OCI-LY1 (cell line): ENCODE measurements at regions not wholly inside any gene's neighbourhood (a gene's known extent, or its start where the extent isn't known, plus 50 kb on each side); places are given as distances from the start of the nearest gene placed in this dataset.

Experiments
- H2AFZ ChIP-seq: fragments of 200-600 bp; sonication (generic), shearing (Covaris generic); 2 replicates; pipeline ENCODE4 v1.6.0; 2014; ENCODE audit warnings: antibody characterized with exemption, mild to moderate bottlenecking, low read length
- H3F3A ChIP-seq: fragments of 200-600 bp; sonication (generic), shearing (Covaris generic); 2 replicates; pipeline ENCODE4 v1.6.0; 2014; ENCODE audit warnings: mild to moderate bottlenecking, antibody characterized with exemption, low read length, moderate library complexity; ENCODE audit not compliant: insufficient read depth
- H3K27ac ChIP-seq: fragments of 200-600 bp; sonication (generic); 2 replicates; pipeline ENCODE4 v1.5.1; 2014; ENCODE audit warnings: low read length, mixed run types, mild to moderate bottlenecking, low read depth; ENCODE audit not compliant: poor library complexity, severe bottlenecking
- H3K27me3 ChIP-seq: fragments of 200-600 bp; sonication (generic); 2 replicates; pipeline ENCODE4 v1.6.0; 2014; ENCODE audit warnings: antibody characterized with exemption, mild to moderate bottlenecking, low read length, moderate library complexity; ENCODE audit not compliant: insufficient read depth
- H3K36me3 ChIP-seq: fragments of 200-600 bp; sonication (generic); 2 replicates; pipeline ENCODE4 v1.6.1; 2014; ENCODE audit warnings: mild to moderate bottlenecking, antibody characterized with exemption, low read length, moderate library complexity, mixed read lengths; ENCODE audit not compliant: insufficient read depth
- H3K4me1 ChIP-seq: fragments of 200-600 bp; sonication (generic); 2 replicates; pipeline ENCODE4 v1.5.1; 2014; ENCODE audit warnings: mild to moderate bottlenecking, low read length, moderate library complexity; ENCODE audit not compliant: insufficient read depth, severe bottlenecking
- H3K4me2 ChIP-seq: fragments of 200-600 bp; sonication (generic), shearing (Covaris generic); 2 replicates; pipeline ENCODE4 v1.6.1; 2014; ENCODE audit warnings: low read length
- H3K4me3 ChIP-seq: fragments of 200-600 bp; sonication (generic); 2 replicates; pipeline ENCODE4 v1.5.1; 2014; ENCODE audit warnings: low read length, low read depth, mild to moderate bottlenecking, mixed read lengths; ENCODE audit not compliant: poor library complexity, severe bottlenecking
- H3K79me2 ChIP-seq: fragments of 200-600 bp; shearing (Covaris generic); 2 replicates; pipeline ENCODE4 v1.6.1; 2016; ENCODE audit warnings: mixed run types, low read length, mixed read lengths; ENCODE audit not compliant: insufficient read depth
- H3K9ac ChIP-seq: fragments of 200-600 bp; sonication (generic), shearing (Covaris generic); 2 replicates; pipeline ENCODE4 v1.6.1; 2014; ENCODE audit warnings: mild to moderate bottlenecking, low read length, mixed read lengths
- H3K9me2 ChIP-seq: fragments of 200-600 bp; sonication (generic), shearing (Covaris generic); 2 replicates; pipeline ENCODE4 v1.6.1; 2014; ENCODE audit warnings: low read depth, mild to moderate bottlenecking, low read length, mixed read lengths
- H3K9me3 ChIP-seq: fragments of 200-600 bp; shearing (Covaris generic); 2 replicates; pipeline ENCODE4 v1.6.1; 2014; ENCODE audit warnings: low read length, mixed read lengths
- H4K20me1 ChIP-seq: fragments of 200-600 bp; sonication (generic), shearing (Covaris generic); 2 replicates; pipeline ENCODE4 v1.6.0; 2016; ENCODE audit warnings: mild to moderate bottlenecking, low read length; ENCODE audit not compliant: insufficient read depth
- EZH2 ChIP-seq: fragments of 200-600 bp; sonication (generic), shearing (Covaris generic); IDR thresholded peaks from 2 replicates; pipeline ENCODE4 v1.8.0; 2017; ENCODE audit warnings: borderline replicate concordance, mixed run types, mild to moderate bottlenecking, antibody characterized with exemption, low read length, moderate library complexity, mixed read lengths
- TF ChIP-seq, protein P1 (sequence below): fragments of 200-600 bp; sonication (generic), shearing (Covaris generic); IDR thresholded peaks from 2 replicates; pipeline ENCODE4 v1.5.1; 2017; ENCODE audit warnings: mild to moderate bottlenecking, antibody characterized with exemption, low read length, moderate library complexity, mixed read lengths

GRCh38 chr13:99876651-99877050, 94.9 kb downstream of the ZIC5 start:
- H3K79me2 ChIP-seq, result no peaks in the 10 kb centered on the region
- TF ChIP-seq EZH2, result no peak
- TF ChIP-seq, protein P1, sequence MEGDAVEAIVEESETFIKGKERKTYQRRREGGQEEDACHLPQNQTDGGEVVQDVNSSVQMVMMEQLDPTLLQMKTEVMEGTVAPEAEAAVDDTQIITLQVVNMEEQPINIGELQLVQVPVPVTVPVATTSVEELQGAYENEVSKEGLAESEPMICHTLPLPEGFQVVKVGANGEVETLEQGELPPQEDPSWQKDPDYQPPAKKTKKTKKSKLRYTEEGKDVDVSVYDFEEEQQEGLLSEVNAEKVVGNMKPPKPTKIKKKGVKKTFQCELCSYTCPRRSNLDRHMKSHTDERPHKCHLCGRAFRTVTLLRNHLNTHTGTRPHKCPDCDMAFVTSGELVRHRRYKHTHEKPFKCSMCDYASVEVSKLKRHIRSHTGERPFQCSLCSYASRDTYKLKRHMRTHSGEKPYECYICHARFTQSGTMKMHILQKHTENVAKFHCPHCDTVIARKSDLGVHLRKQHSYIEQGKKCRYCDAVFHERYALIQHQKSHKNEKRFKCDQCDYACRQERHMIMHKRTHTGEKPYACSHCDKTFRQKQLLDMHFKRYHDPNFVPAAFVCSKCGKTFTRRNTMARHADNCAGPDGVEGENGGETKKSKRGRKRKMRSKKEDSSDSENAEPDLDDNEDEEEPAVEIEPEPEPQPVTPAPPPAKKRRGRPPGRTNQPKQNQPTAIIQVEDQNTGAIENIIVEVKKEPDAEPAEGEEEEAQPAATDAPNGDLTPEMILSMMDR, result no peak
- H3K9me2 ChIP-seq, result no peaks in the 10 kb centered on the region
- H3K36me3 ChIP-seq, result no peaks in the 10 kb centered on the region
- no peak overlapping the region for H3K27ac ChIP-seq
- H4K20me1 ChIP-seq, result no peaks in the 10 kb centered on the region
- H2AFZ ChIP-seq, result no peak overlapping the region
- no peaks in the 10 kb centered on the region for H3F3A ChIP-seq
- no peaks in the 10 kb centered on the region for H3K9me3 ChIP-seq
- H3K4me1 ChIP-seq, result no peaks in the 10 kb centered on the region
- no peaks in the 10 kb centered on the region for H3K27me3 ChIP-seq
- H3K9ac ChIP-seq, result no peak overlapping the region
- no peak overlapping the region for H3K4me2 ChIP-seq
- no peak overlapping the region for H3K4me3 ChIP-seq

DNA sequence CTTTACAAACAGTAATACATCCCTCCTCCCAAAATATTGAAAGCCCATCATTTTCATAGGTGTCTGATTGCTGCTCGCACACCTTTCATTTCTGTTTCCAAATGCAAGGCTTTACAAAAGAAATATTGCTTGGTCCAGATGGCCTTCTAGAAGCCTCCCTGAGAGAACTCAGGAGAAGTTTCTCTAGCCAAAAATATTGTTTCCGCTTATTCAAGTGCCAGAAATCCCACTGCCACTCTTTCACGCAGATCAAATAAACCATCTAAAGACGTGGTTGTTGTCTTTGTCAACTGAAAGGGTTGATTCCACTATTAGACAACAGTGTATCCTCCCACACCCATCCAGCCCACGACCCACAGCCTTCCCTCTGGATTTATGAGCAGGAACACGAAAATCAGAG, 96.2 kb downstream of the ZIC5 start:
- Histone ChIP-seq H3K27me3 (no peaks in the 10 kb centered on the region), H3K36me3 (no peaks in the 10 kb centered on the region), H3K27ac (no peak overlapping the region)

DNA sequence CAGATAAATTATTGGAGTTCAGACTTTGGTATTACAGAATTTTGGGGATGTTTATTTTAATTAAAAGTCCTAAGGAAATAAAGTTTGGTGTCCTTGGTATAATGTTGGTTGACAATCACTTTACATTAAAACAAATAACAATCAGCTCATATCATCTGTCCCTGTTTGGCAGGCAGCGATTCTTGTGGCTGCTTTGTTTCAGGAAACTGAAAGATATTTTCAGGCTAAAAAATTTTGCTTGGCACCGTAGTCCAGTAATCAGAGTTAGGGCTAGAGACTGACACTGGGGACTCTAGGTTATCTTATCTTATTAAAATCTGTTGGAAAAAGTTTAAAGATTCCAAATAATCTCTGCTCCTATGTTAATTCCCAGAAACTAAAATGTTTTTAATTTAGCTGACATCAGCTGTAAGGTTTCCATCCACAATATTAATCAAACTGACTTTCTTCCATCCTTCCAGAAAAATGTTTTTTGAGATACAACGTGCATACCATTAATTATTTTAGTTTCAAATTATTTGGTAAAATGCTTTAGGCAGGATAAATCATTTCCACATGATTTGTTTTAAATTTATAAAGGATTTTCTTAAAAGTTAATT, 97.6 kb downstream of the ZIC5 start:
- TF ChIP-seq, protein P1, result no peak
- no peak for TF ChIP-seq EZH2
- Histone ChIP-seq H3K27me3 (no peaks in the 10 kb centered on the region), H3K4me1 (no peaks in the 10 kb centered on the region), H3K4me2 (no peak overlapping the region), H3K36me3 (no peaks in the 10 kb centered on the region), H4K20me1 (no peaks in the 10 kb centered on the region), H3K4me3 (no peak overlapping the region), H3K9me3 (no peaks in the 10 kb centered on the region), H3K9ac (no peak overlapping the region), H3K27ac (no peak overlapping the region), H2AFZ (no peak overlapping the region), H3F3A (no peaks in the 10 kb centered on the region), H3K79me2 (no peaks in the 10 kb centered on the region), H3K9me2 (no peaks in the 10 kb centered on the region)

More for the DNA sequence above, 96.2 kb downstream of the ZIC5 start:
- H3K4me3 ChIP-seq, result no peak overlapping the region
- no peaks in the 10 kb centered on the region for H3K9me2 ChIP-seq
- H3K9me3 ChIP-seq, result no peaks in the 10 kb centered on the region
- H3K9ac ChIP-seq, result no peak overlapping the region
- no peaks in the 10 kb centered on the region for H3K4me1 ChIP-seq
- TF ChIP-seq, protein P1, result no peak
- TF ChIP-seq EZH2, result no peak
- H3K4me2 ChIP-seq, result no peak overlapping the region
- H3F3A ChIP-seq, result no peaks in the 10 kb centered on the region
- H4K20me1 ChIP-seq, result no peaks in the 10 kb centered on the region
- H3K79me2 ChIP-seq, result no peaks in the 10 kb centered on the region
- H2AFZ ChIP-seq, result no peak overlapping the region
